ENCODE measurements at regions not wholly inside any gene's neighbourhood (a gene's known extent, or its start where the extent isn't known, plus 50 kb on each side); places are given as distances from the start of the nearest gene placed in this dataset.

GRCh38 chr22:48561676-48562075 is 1266.0 kb downstream of the BRD1 start (continued):
- TF ChIP-seq ZNF398 (tag by site-specific recombination; IDR thresholded peaks at IDR 0.05) (no peak), ZNF670 (tag by site-specific recombination; IDR thresholded peaks at IDR 0.05; ENCODE audit: low read depth) (no peak), ZNF629 (tag by site-specific recombination; IDR thresholded peaks at IDR 0.05) (no peak)

- CTCF ChIA-PET = no interaction called here
- POLR2A ChIA-PET = no interaction called here
- H3K9me3 ChIP-seq (ENCODE audit: control insufficient read depth, insufficient read depth, low read depth, low read length) = no peaks in the 10 kb centered on the region
- H3K36me3 ChIP-seq (ENCODE audit: control insufficient read depth in 2 of 2, insufficient read depth in 1 of 2, low read length in 2 of 2) = no peaks in the 10 kb centered on the region
- no peak overlapping the region for H3K27ac ChIP-seq (ENCODE audit: extremely low read depth, low read depth, low read length)
- TF ChIP-seq ZNF350 (tag by site-specific recombination; IDR thresholded peaks at IDR 0.05) (no peak), EGR2 (tag by site-specific recombination; IDR thresholded peaks at IDR 0.05; ENCODE audit: low read depth) (peak; percentile 26; the same call in 1 of the 2 replicates)
- H3K4me1 ChIP-seq (ENCODE audit: control insufficient read depth, insufficient read depth, low read length) = no peaks in the 10 kb centered on the region
- H3K4me3 ChIP-seq (ENCODE audit: low read depth, low read length) = no peak overlapping the region
Observed at GRCh38 chr22:48560836-48561235, 1266.8 kb downstream of the BRD1 start.

- Histone ChIP-seq H3K27ac (ENCODE audit: extremely low read depth, low read depth, low read length) (no peak overlapping the region), H3K4me1 (ENCODE audit: control insufficient read depth, insufficient read depth, low read length) (no peaks in the 10 kb centered on the region), H3K4me3 (ENCODE audit: low read depth, low read length) (no peak overlapping the region), H3K36me3 (ENCODE audit: control insufficient read depth in 2 of 2, insufficient read depth in 1 of 2, low read length in 2 of 2) (no peaks in the 10 kb centered on the region), H3K9me3 (ENCODE audit: control insufficient read depth, insufficient read depth, low read depth, low read length) (no peaks in the 10 kb centered on the region)
- ChIA-PET CTCF (interaction anchor here (0.6 kb wide), 1 partner anchor 1773 kb away, joined by 3 read pairs; no protein-coding TSS in a partner anchor), POLR2A (no interaction called here)
- TF ChIP-seq ATF2 (tag by site-specific recombination; IDR thresholded peaks at IDR 0.05; ENCODE audit: low read depth) = no peak
- TF ChIP-seq KLF9 (tag by site-specific recombination; IDR thresholded peaks at IDR 0.05; ENCODE audit: low read depth) = no peak
- no peak for TF ChIP-seq ZBTB1 (tag by site-specific recombination; IDR thresholded peaks at IDR 0.05)
- TF ChIP-seq ZBTB7A (tag by site-specific recombination; IDR thresholded peaks at IDR 0.05; ENCODE audit: low read depth) = no peak
- no peak for TF ChIP-seq ZSCAN4 (tag by site-specific recombination; IDR thresholded peaks at IDR 0.05)
- TF ChIP-seq ZNF175 (tag by site-specific recombination; IDR thresholded peaks at IDR 0.05) = no peak
Observed at GRCh38 chr22:48560389-48560751, 1267.3 kb downstream of the BRD1 start.

GRCh38 chr22:48559647-48560388 is 1267.9 kb downstream of the BRD1 start:
- H3K4me3 ChIP-seq (ENCODE audit: low read depth, low read length) = no peak overlapping the region
- CTCF ChIA-PET = interaction anchor here (0.6 kb wide), 1 partner anchor 1772 kb away, joined by 3 read pairs; no protein-coding TSS in a partner anchor
- H3K4me1 ChIP-seq (ENCODE audit: control insufficient read depth, insufficient read depth, low read length) = no peaks in the 10 kb centered on the region
- H3K27ac ChIP-seq (ENCODE audit: extremely low read depth, low read depth, low read length) = no peak overlapping the region
- no peaks in the 10 kb centered on the region for H3K9me3 ChIP-seq (ENCODE audit: control insufficient read depth, insufficient read depth, low read depth, low read length)
- TF ChIP-seq ZNF449 (tag by site-specific recombination; IDR thresholded peaks at IDR 0.05) (no peak), ZNF280C (tag by site-specific recombination; IDR thresholded peaks at IDR 0.05) (no peak), GLIS1 (tag by site-specific recombination; IDR thresholded peaks at IDR 0.05) (no peak), ZNF211 (tag by site-specific recombination; IDR thresholded peaks at IDR 0.05; ENCODE audit: low read depth) (no peak), ZNF785 (tag by site-specific recombination; IDR thresholded peaks at IDR 0.05) (no peak), ZNF558 (tag by site-specific recombination; IDR thresholded peaks at IDR 0.05) (no peak), ZNF791 (tag by site-specific recombination; IDR thresholded peaks at IDR 0.05) (no peak), ZNF133 (tag by site-specific recombination; IDR thresholded peaks at IDR 0.05) (no peak), ZNF513 (tag by site-specific recombination; IDR thresholded peaks at IDR 0.05) (no peak)
- no peaks in the 10 kb centered on the region for H3K36me3 ChIP-seq (ENCODE audit: control insufficient read depth in 2 of 2, insufficient read depth in 1 of 2, low read length in 2 of 2)
- POLR2A ChIA-PET = no interaction called here
